ENCODE measurements at regions not wholly inside any gene's neighbourhood (a gene's known extent, or its start where the extent isn't known, plus 50 kb on each side); places are given as distances from the start of the nearest gene placed in this dataset.

GRCh38 chr3:27574438-27574795 is 90.2 kb upstream of the SLC4A7 start:
- no peak overlapping the region for H3K4me3 ChIP-seq (replicated peaks in 1 of 2; ENCODE audit: low read depth in 1 of 2, low read length in 2 of 2)
- no peaks in the 10 kb centered on the region for H4K20me1 ChIP-seq (ENCODE audit: insufficient read depth)
- DNase-seq (ENCODE audit: low read depth, low spot score) = no peak
- peaks cover 0 to 2% of the 10 kb centered on the region in 2 experiments; a peak in 1 of 4 replicates for H3K4me1 ChIP-seq (ENCODE audit: control insufficient read depth in 1 of 2, insufficient read depth in 2 of 2, low read length in 2 of 2)
- H3K9ac ChIP-seq (ENCODE audit: low read length) = no peak overlapping the region
- no peaks in the 10 kb centered on the region for H3K9me3 ChIP-seq (ENCODE audit: control insufficient read depth in 1 of 2, insufficient read depth in 1 of 2, low read depth in 1 of 2, low read length in 2 of 2)
- intact Hi-C loops (cut with micrococcal nuclease) = no loop called here
- no peak for TF ChIP-seq POLR2A (IDR thresholded peaks at IDR 0.05; ENCODE audit: borderline replicate concordance, extremely low read depth, insufficient read depth, insufficient read length)
- no peak for TF ChIP-seq FOSL1 (IDR thresholded peaks at IDR 0.05; ENCODE audit: low read depth)
- no peak for TF ChIP-seq ZNF274 (IDR thresholded peaks at IDR 0.05; ENCODE audit: low read depth, low read length)
- TF ChIP-seq EZH2phosphoT487 (IDR thresholded peaks at IDR 0.05; ENCODE audit: borderline replicate concordance) = no peak
- no peak for TF ChIP-seq ELF1 (IDR thresholded peaks at IDR 0.05; ENCODE audit: borderline replicate concordance, low read depth)
- no peak for TF ChIP-seq ZFX (IDR thresholded peaks at IDR 0.05)
- no peak for TF ChIP-seq REST (IDR thresholded peaks at IDR 0.05; ENCODE audit: low read depth)
- no peak for ATAC-seq
- H3K4me2 ChIP-seq (ENCODE audit: low read length) = no peak overlapping the region
- no TSS peak for BruUV-seq (replicated peaks)
- no peaks in the 10 kb centered on the region for H3K9me2 ChIP-seq (ENCODE audit: insufficient read depth)
- H3K36me3 ChIP-seq (ENCODE audit: control insufficient read depth in 1 of 2, insufficient read depth in 2 of 2, low read length in 2 of 2) = no peaks in the 10 kb centered on the region
- RAD21 ChIA-PET (ENCODE audit: low non-redundant PET in 1 of 2, low total read pairs in 2 of 2, uncharacterized antibody in 2 of 2, unreplicated experiment in 2 of 2) = no interaction called here
- no peaks in the 10 kb centered on the region for H3K79me2 ChIP-seq (ENCODE audit: insufficient read depth, low read length)
- H3K27ac ChIP-seq (ENCODE audit: low read depth, low read length) = no peak overlapping the region
- CTCF ChIA-PET = no interaction called here
- H2AFZ ChIP-seq (ENCODE audit: low read depth, low read length, poor library complexity, severe bottlenecking) = no peak overlapping the region
- POLR2A ChIA-PET = no interaction called here
- H3K27me3 ChIP-seq (ENCODE audit: insufficient read depth, low read length) = no peaks in the 10 kb centered on the region
